IMR-90 (cell line): ENCODE measurements at regions not wholly inside any gene's neighbourhood (a gene's known extent, or its start where the extent isn't known, plus 50 kb on each side); places are given as distances from the start of the nearest gene placed in this dataset.
"Not testable (repeated sequence)": the region's sequence is repeated elsewhere in the genome, so short reads cannot be mapped to it uniquely, and the experiment has no call there.

Source experiments
- ATAC-seq: fragments of 200-7000 bp; cut with Tn5 transposase; 2 replicates; pipeline ENCODE4 v1.9.1; 2020; ENCODE audit warnings: low read depth, mild to moderate bottlenecking, moderate library complexity
- BruUV-seq: library from RNA; stranded (reverse); fragments of 400-500 nt; replicated peaks from 2 replicates; lab custom pipeline; 2021; lab: Mats Ljungman, UMichigan
- CTCF ChIA-PET: fragments of 300-600 bp; formaldehyde crosslinking; extraction: SDS; loops from one replicate; lab custom pipeline; 2021; ENCODE audit warnings: antibody characterized with exemption; lab: Yijun Ruan, JAX
- POLR2A ChIA-PET: fragments of 300-600 bp; sonication (Branson Sonifier 250); formaldehyde crosslinking; loops from one replicate; lab custom pipeline; 2022; ENCODE audit warnings: antibody characterized with exemption; ENCODE audit not compliant: unreplicated experiment; lab: Charles Lee
- DNase-seq: peaks from one replicate; pipeline ENCODE4 v3.0.0; 2013
- H2AFZ ChIP-seq: replicated peaks from 2 replicates; pipeline ENCODE3; 2013; ENCODE audit warnings: low read length, mild to moderate bottlenecking; ENCODE audit not compliant: poor library complexity
- H2AK5ac ChIP-seq: 2 replicates; pipeline ENCODE4 v1.6.1; 2013; ENCODE audit warnings: low read depth, low read length, inconsistent platforms
- H2AK9ac ChIP-seq: replicated peaks from 2 replicates; pipeline ENCODE3; 2013; ENCODE audit warnings: mild to moderate bottlenecking, low read depth, low read length, moderate library complexity; ENCODE audit not compliant: poor library complexity
- H2BK120ac ChIP-seq: 2 replicates; pipeline ENCODE4 v1.6.1; 2013; ENCODE audit warnings: low read depth, low read length, inconsistent platforms
- H2BK15ac ChIP-seq: 3 replicates; pipeline ENCODE4 v1.6.1; 2013; ENCODE audit warnings: low read depth, low read length, inconsistent platforms
- H2BK20ac ChIP-seq: 2 replicates; pipeline ENCODE4 v1.6.1; 2013; ENCODE audit warnings: low read depth, mild to moderate bottlenecking, inconsistent platforms, low read length, moderate library complexity
- H2BK5ac ChIP-seq: 2 replicates; pipeline ENCODE4 v1.6.1; 2013; ENCODE audit warnings: mild to moderate bottlenecking, low read depth, low read length, inconsistent platforms; ENCODE audit not compliant: poor library complexity, severe bottlenecking
- H3K14ac ChIP-seq: replicated peaks from 2 replicates; pipeline ENCODE4 v1.6.1; 2013; ENCODE audit warnings: low read depth, low read length, inconsistent platforms
- H3K18ac ChIP-seq: 2 replicates; pipeline ENCODE4 v1.6.1; 2013; ENCODE audit warnings: low read depth, low read length, control low read depth
- H3K23ac ChIP-seq: 2 replicates; pipeline ENCODE4 v1.6.1; 2013; ENCODE audit warnings: low read depth, low read length, inconsistent platforms
- H3K27ac ChIP-seq: 2 replicates; pipeline ENCODE4 v1.5.1; 2013; ENCODE audit warnings: mild to moderate bottlenecking, control low read depth, low read length; ENCODE audit not compliant: insufficient read depth
- H3K27me3 ChIP-seq: 2 replicates; pipeline ENCODE4 v1.6.1; 2013; ENCODE audit warnings: low read length; ENCODE audit not compliant: control insufficient read depth, insufficient read depth
- H3K36me3 ChIP-seq: 2 replicates; pipeline ENCODE4 v1.6.1; 2013; ENCODE audit warnings: low read length, mixed read lengths; ENCODE audit not compliant: control insufficient read depth, insufficient read depth
- H3K4ac ChIP-seq: 2 replicates; pipeline ENCODE4 v1.6.1; 2013; ENCODE audit warnings: low read depth, low read length, inconsistent platforms
- H3K4me1 ChIP-seq: 2 replicates; pipeline ENCODE4 v1.6.1; 2013; ENCODE audit warnings: low read length, mixed read lengths; ENCODE audit not compliant: control insufficient read depth, insufficient read depth
- H3K4me2 ChIP-seq: 2 replicates; pipeline ENCODE4 v1.6.1; 2013; ENCODE audit warnings: low read depth, mild to moderate bottlenecking, control low read depth, low read length, moderate library complexity
- H3K4me3 ChIP-seq: 2 replicates; pipeline ENCODE4 v1.5.1; 2013; ENCODE audit warnings: low read depth, mild to moderate bottlenecking, control low read depth, low read length, moderate library complexity; ENCODE audit not compliant: insufficient read depth
- H3K56ac ChIP-seq: 2 replicates; pipeline ENCODE4 v1.6.1; 2013; ENCODE audit warnings: low read length, inconsistent platforms; ENCODE audit not compliant: insufficient read depth; ENCODE audit errors: extremely low read depth
- H3K79me1 ChIP-seq, 2 experiments: 2 replicates each; pipeline ENCODE4 v1.6.1; 2013; ENCODE audit warnings: low read length in 2 of 2, inconsistent platforms in 1 of 2, low read depth in 1 of 2
- H3K9ac ChIP-seq: 2 replicates; pipeline ENCODE4 v1.6.1; 2013; ENCODE audit warnings: low read depth, low read length, control low read depth
- H3K9me1 ChIP-seq: 2 replicates; pipeline ENCODE4 v1.6.1; 2013; ENCODE audit warnings: low read length, inconsistent platforms; ENCODE audit not compliant: insufficient read depth
- H3K9me3 ChIP-seq: 2 replicates; pipeline ENCODE4 v1.6.1; 2013; ENCODE audit warnings: low read length; ENCODE audit not compliant: control insufficient read depth, insufficient read depth
- H4K20me1 ChIP-seq: 2 replicates; pipeline ENCODE4 v1.6.1; 2013; ENCODE audit warnings: low read length, inconsistent platforms; ENCODE audit not compliant: insufficient read depth
- H4K5ac ChIP-seq: 2 replicates; pipeline ENCODE4 v1.6.1; 2013; ENCODE audit warnings: mild to moderate bottlenecking, low read depth, low read length, control low read depth
- H4K8ac ChIP-seq, 2 experiments: 2 replicates each; pipeline ENCODE4 v1.6.1; 2013; ENCODE audit warnings: low read depth in 2 of 2, low read length in 2 of 2, control low read depth in 1 of 2, inconsistent platforms in 1 of 2
- H4K91ac ChIP-seq: 2 replicates; pipeline ENCODE4 v1.6.1; 2013; ENCODE audit warnings: low read depth, low read length, inconsistent platforms; ENCODE audit not compliant: insufficient read depth
- WGBS, 2 experiments: methylation state at CpG; one replicate each; pipeline versions ENCODE4 v1.1.5 to v1.1.7; 2013; ENCODE audit warnings: missing lambda C conversion rate in 2 of 2; ENCODE audit not compliant: insufficient read length in 1 of 2; ENCODE audit errors: extremely low coverage in 2 of 2; 5-methylcytosine and 5-hydroxymethylcytosine counted together
- dilution Hi-C: fragments of 300-500 bp; cut with HindIII; formaldehyde crosslinking; loops from one replicate; pipeline ENCODE4 v1.14.3; 2018; ENCODE audit warnings: low sequenced_read_pairs; ENCODE audit not compliant: unreplicated experiment
- in situ Hi-C: fragments of 300-500 bp; cut with MboI; formaldehyde crosslinking; loops from 3 replicates; pipeline ENCODE4 v1.14.3; 2019; ENCODE audit warnings: low sequenced_read_pairs, inconsistent platforms, mixed read lengths
- intact Hi-C: fragments of 100-400 bp; cut with micrococcal nuclease; formaldehyde crosslinking; loops from 2 replicates; pipeline ENCODE4 v1.10.0; 2022

DNA sequence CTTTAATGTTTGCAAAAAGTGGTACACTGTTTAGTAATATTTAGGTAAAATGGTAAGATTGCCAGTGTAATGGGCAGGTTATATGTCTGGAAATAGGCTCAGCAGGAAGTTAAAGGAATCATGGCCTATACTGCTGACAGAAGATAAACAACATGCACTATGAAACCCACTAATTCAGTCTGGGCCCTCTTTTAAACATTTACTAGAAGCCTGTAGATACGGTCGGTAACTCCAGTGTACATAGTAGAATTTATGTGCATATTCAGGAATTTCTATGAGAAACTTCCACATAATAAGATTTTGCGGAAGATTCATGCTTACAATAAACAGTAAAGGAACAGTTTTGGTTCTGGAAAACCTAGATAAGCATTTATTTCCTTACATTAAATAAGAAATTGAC lies 1896.9 kb downstream of the KHDRBS2 start:
- H3K9me3 ChIP-seq, H4K8ac ChIP-seq, H3K9me1 ChIP-seq, H4K91ac ChIP-seq, BruUV-seq, H3K27ac ChIP-seq, dilution Hi-C loops, H4K5ac ChIP-seq, H2BK120ac ChIP-seq, H3K9ac ChIP-seq, H3K56ac ChIP-seq, H2AK9ac ChIP-seq, H2BK15ac ChIP-seq, intact Hi-C loops, DNase-seq, H3K23ac ChIP-seq, H3K4ac ChIP-seq, H2AFZ ChIP-seq, H3K18ac ChIP-seq, H2AK5ac ChIP-seq, H3K4me3 ChIP-seq, H4K20me1 ChIP-seq, H2BK5ac ChIP-seq, in situ Hi-C loops, H3K4me1 ChIP-seq, H3K14ac ChIP-seq, POLR2A ChIA-PET, H3K36me3 ChIP-seq, ATAC-seq, H3K4me2 ChIP-seq, H3K79me1 ChIP-seq, H3K27me3 ChIP-seq, H2BK20ac ChIP-seq, CTCF ChIA-PET: not testable (repeated sequence)
- WGBS, 2 experiments, result no CpG with 5 or more reads among the region's 3 CpGs

DNA sequence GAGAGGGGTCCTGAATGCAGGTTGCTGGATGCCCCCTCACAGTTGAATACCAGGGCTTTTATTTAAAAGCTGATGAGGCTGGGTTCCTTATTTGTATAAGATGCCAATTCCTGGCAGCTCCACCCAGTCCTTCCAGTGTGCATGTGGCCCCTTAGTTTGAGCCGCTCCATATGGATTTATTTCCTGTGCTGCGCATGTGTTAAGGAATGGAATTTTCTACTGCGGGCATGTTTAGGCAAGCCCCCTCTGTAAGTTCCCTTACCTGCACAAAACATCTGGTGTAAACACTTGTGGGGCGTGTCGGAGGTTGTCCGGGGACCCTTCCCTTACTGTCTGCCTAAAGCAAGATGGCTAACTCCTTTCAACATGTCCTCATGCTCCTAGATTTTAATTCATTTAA lies 1901.4 kb downstream of the KHDRBS2 start:
- dilution Hi-C loops, H3K79me1 ChIP-seq, H3K4me3 ChIP-seq, H3K14ac ChIP-seq, H2BK5ac ChIP-seq, POLR2A ChIA-PET, H2BK120ac ChIP-seq, H3K27ac ChIP-seq, H3K23ac ChIP-seq, H2AFZ ChIP-seq, H3K36me3 ChIP-seq, H2AK5ac ChIP-seq, DNase-seq, H2AK9ac ChIP-seq, H4K20me1 ChIP-seq, BruUV-seq, H4K5ac ChIP-seq, H4K91ac ChIP-seq, H3K56ac ChIP-seq, H3K27me3 ChIP-seq, H3K18ac ChIP-seq, H3K4me2 ChIP-seq, H4K8ac ChIP-seq, H3K9me3 ChIP-seq, ATAC-seq, H2BK20ac ChIP-seq, H3K4ac ChIP-seq, intact Hi-C loops, in situ Hi-C loops, H2BK15ac ChIP-seq, H3K9me1 ChIP-seq, CTCF ChIA-PET, H3K9ac ChIP-seq, H3K4me1 ChIP-seq: not testable (repeated sequence)
- WGBS, 2 experiments, result no CpG with 5 or more reads among the region's 6 CpGs
